D721Med (cell line): ENCODE measurements at regions not wholly inside any gene's neighbourhood (a gene's known extent, or its start where the extent isn't known, plus 50 kb on each side); places are given as distances from the start of the nearest gene placed in this dataset.

ENCODE experiments used
- DNase-seq: peaks from one replicate; pipeline ENCODE4 v3.0.0; 2011; ENCODE audit warnings: low spot score; ENCODE audit not compliant: insufficient read length
- FAIRE-seq: peaks from 2 replicates; lab custom pipeline; 2011; peaks lifted over from hg19 to GRCh38; lab: Jason Lieb, UNC
- CTCF ChIP-seq: IDR thresholded peaks from 2 replicates; pipeline ENCODE4 v1.5.1; 2012; ENCODE audit warnings: mild to moderate bottlenecking, control low read depth; ENCODE audit not compliant: insufficient read depth; ENCODE audit errors: missing control alignments

GRCh38 chr7:67773081-67773480 lies 776.4 kb downstream of the TYW1 start:
- FAIRE-seq = no peak
- no peak for DNase-seq
- TF ChIP-seq CTCF = no peak

DNA sequence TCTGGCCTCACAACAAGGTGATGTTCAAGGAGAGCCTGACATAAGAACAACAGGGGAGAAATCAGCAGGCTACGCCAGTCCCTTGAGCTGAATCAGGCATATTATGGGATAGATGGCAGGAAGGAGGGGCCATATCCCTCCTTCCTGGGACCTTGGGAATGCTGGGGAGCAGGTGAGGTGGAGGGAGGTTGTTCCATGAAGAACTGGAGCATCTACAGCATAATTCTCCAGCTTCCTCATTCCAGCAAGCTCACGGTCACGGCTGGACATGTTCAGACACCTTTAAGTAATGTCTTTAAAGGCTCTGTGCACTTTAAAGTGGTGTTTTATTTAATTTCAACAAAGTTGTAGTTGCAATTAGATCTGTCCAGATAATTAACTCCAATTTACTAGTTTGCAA lies 780.5 kb downstream of the TYW1 start:
- DNase-seq (no peak), FAIRE-seq (no peak)
- no peak for TF ChIP-seq CTCF

- no peak for TF ChIP-seq CTCF
- no peak for DNase-seq
- FAIRE-seq = no peak
These were observed 785.2 kb downstream of the TYW1 start for GRCh38 chr7:67781841-67782240.

DNA sequence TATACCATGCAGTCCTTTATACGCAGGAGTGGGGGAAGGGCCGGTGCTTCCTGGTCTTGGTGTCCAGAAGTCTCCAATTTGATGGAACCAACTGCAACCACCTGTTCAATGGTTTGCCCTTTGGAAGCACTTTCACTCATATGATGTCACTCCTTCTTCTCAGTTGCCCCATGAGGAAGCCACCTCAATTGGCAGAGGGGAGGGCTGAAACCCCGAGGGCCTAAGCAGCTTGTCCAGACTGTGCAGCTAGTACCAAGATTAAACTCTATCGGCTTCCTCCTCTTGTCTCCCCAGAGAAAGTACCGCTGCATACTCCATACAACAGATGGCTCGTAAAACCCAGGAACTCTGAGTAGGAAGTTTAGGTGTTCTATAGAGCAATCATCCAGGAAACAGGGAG lies 789.4 kb downstream of the TYW1 start:
- no peak for DNase-seq
- no peak for TF ChIP-seq CTCF
- no peak for FAIRE-seq

GRCh38 chr7:67788669-67789068 lies 792.0 kb downstream of the TYW1 start:
- DNase-seq (no peak), FAIRE-seq (no peak)
- peak; percentile 90 for TF ChIP-seq CTCF

GRCh38 chr7:67791918-67792317 lies 795.3 kb downstream of the TYW1 start:
- FAIRE-seq (no peak), DNase-seq (no peak)
- no peak for TF ChIP-seq CTCF

DNA sequence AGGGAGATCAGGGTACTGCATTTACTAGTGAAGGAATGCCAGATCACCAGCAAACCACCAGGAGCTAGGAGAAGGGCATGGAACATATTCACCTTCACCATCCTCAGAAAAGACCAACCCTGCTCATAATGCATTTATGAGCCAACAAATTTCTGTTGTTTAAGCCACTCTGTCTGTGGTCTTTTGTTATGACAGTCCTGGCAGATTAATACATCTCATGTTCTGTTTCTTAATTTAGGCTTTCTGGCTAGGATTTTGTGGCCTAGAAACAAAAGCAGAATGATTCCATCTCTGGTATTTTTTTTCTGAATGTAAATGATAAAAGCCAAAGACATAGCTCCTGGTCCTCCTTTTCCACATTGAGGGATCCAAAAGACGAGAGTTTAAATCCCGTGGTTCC lies 797.9 kb downstream of the TYW1 start:
- DNase-seq (no peak), FAIRE-seq (no peak)
- no peak for TF ChIP-seq CTCF
